GM19438 (cell line): ENCODE measurements at regions not wholly inside any gene's neighbourhood (a gene's known extent, or its start where the extent isn't known, plus 50 kb on each side); places are given as distances from the start of the nearest gene placed in this dataset.

ENCODE experiments used
- ATAC-seq: cut with Tn5 transposase; IDR thresholded peaks from one replicate; pipeline ENCODE4 v1.9.1; 2021; ENCODE audit warnings: low read depth; ENCODE audit not compliant: unreplicated experiment

DNA sequence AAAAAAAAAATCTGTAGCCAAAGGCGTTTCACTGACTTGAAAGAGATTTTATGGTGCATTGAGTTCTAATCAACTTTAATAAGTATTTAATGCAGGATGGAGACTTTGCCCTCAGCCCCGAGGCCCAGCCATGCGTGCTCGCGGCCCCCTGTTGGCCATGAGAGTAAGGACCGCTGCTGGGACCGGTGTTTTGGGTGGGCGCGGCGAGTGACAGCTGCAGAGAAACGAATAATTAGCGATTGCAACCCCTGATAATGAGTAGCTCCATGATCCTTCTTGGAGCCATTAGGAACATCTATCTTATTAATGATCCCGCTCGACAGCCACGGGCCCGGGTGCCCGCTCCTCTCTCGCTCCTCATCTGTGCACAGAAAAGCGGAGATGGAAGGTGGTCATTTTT is 347.4 kb downstream of the RPS24 start:
- ATAC-seq, result no peak

DNA sequence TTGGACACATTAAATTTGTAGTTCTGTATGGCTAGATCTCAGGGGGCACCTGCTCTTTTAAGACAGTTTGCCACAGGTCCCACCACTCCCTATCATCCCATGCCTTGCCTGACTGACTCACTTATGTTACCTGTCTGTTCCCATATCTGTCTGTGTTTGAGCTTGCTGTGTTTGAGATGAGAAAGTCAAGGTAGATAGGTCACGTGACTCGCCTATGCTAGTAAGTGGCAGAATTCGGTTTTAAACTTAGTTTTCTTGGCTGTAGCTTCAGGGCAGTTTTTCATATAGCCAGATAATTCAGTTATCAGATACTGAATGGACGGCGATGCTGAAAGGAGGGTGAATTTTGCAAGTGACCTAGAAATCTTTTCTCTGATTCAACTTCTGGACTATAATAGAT is 348.4 kb downstream of the RPS24 start:
- no peak for ATAC-seq

DNA sequence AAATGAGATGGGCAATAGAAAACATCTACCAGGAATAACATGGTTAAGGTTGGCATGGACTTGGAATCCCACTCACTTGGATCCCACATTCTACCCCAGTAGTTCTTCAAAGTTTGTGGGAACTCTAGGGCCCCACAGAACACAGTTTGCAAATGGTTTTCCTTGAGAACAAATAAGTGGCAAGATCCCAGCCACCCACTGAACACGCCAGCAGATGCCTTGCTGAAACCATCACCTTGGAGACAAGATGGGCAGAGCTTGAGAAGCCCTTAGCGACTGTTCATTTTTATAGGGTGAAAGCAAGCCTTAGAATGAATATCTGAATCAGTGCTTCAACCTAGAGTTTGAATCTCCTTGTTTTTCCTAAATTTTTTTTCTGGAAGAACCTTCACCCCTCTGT is 349.1 kb downstream of the RPS24 start:
- ATAC-seq, result no peak

DNA sequence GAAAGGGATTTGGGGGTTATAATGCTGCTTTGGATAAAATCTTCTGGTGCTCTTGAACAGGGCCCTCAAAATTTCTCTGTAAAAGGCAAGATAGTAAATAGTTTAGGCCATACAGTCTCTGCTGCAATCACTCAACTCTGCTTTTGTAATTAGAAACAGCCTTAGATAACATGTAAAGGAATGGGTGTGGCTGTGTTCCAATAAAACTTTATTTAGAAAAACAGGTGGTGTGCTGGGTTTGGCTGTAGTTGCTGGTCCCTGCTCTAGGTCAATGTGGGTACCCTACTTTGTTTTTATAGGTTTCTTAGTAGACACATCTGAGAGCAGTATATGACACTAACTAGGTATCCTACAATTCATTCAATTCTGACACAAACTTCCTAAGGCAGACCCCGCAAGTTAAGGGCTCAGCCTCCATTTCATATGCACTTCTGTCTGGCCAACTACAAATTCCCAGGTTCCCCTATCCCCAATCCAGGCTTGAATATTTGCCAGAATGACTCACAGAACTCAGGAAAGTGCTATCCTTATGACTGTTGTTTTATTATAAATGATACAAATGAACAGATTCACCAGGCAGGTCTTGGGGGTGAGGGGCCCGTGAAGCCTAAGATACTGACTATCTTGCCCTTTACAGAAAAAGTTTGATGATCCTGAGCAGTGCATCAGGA is 349.9 kb downstream of the RPS24 start:
- ATAC-seq, result no peak

DNA sequence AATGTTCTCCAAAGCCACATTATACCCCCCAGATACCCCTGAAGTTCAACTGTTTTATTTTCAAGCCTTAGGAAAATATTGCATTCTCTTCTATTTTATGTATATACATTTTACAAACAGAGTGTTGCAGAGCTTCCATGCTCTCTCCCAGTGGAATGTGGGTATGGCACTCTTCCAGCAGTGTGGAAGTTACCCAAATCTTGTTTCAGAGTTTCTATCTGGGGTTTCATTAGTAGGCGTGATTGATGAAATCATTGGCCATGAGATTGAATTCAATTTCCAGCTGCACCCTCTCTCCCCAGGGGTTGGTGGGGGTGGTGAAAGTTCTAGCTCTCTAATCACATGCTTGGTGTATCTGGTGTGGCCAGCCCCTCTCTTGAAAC is 350.4 kb downstream of the RPS24 start:
- ATAC-seq, result no peak

DNA sequence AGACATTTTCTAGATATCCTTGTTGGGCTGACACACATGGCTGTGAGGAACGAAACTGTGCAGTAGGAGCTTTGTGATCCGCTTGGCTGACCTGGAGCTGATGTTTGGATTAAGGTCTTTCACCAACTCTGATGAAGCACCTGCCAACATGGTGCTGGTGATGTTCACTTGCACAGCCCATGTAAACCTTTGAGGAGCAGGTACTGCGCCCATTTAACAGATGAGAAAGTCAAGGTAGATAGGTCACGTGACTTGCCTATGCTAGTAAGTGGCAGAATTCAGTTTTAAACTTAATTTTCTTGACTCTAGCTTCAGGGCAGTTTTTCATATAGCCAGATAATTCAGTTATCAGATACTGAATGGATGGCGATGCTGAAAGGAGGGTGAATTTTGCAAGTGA is 351.9 kb downstream of the RPS24 start:
- no peak for ATAC-seq

DNA sequence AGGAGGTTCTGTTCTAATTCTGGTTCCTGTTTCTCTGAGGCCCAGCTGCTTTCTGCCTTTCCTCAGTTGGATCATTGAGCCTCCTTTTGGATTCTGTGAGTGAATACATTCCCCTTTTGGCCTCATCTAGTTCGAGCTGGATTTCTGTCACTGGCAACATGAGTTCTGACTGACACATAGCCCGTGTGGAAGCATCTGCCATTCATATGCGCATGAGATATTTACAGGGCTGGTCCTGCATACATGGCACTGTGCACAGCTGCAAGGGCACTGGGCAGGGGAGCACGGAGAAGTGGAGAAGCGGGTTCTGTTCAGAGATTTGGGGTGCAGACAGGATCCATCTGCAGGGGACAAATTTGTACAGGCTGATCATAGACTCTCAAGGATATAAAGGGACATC is 352.8 kb downstream of the RPS24 start:
- ATAC-seq, result no peak

DNA sequence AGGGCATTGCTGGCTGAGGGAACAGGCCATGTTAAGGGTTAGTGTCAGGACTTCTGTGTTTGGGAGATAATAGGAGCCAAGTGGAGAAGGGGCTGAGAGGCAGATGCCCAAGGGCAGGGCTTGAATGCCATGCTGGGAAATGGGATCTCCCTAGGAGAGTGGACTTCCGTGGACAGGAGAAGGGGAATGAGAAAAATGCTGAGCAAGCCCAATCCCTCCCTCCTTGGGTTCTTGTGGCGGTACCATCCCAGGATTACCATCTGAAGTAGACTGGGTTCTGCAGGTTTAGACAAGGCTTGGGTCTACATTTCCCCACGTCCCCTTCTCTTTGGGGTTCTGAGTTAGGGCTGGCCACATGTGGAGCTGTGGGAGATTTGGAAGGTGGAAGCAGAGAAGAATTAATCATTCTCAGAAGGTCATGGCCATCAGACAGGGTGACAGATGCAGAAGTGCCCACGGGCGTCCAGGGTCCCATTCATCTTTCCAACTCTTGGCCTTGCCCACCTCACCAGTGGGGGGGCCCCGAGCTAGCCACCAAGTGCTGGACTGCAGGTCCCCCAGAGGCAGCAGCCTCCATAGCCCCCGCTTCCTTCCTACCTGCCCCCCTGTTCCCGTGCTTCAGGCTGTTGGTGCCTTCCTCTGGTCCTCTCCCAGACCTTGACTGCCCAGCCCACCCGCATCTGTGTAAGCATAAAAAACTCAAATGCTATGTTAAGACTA is 354.8 kb downstream of the RPS24 start:
- no peak for ATAC-seq

DNA sequence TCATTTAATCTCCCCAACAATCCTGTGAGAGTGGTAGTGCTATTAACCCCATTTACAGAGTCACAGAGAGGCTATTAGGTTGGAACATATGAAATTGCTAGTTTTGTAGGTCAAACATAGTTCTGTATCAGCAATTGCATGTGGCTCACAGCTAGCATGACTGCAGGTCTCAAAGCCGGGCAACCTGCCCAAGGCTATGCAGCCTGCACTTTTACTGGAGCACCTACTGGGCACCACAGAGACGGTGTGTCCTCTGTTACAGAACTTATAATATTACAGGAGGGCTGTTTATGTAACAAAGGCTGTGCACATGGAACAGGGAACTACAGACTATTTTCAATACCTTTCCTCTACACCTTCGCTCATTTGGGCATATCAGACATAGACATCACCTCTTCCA is 355.8 kb downstream of the RPS24 start:
- no peak for ATAC-seq

DNA sequence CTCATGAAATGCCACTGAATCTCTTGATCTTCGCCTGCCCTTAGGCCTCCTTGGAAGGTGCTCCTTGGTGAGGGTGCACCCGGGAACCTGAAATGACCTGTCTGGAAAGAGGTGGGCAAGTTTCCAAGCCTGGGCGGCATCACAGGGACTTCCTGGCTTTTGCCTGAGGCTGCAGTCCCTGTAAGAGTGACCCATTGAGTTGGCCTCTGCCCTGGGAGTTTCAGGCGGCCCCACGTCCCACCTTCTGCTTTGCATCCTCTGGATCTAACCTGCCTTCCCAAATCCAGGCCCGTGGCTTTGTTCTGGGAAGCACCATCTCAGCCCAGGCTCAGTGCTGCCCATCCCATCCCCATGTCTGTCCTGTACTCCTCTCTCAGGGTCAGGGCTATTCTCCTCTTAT is 356.4 kb downstream of the RPS24 start:
- no peak for ATAC-seq

DNA sequence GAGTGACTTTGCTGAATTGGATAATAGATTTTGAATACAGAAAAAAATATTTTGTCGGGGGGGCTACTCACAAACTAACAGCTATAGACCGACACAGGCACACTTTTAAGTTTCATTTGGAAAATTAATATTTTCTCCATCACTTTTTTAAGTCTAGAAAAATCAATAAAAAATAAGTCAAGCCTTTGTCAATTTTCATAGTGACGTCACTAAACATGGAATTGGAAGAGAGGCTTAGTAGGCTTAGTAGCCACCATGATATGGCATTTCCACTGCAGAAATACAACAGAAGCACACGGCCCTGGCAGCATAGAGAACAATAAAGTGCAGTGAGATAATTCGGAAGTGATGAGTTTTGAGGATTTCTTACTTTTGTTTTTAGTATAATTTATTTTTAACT is 357.2 kb downstream of the RPS24 start:
- ATAC-seq, result no peak

DNA sequence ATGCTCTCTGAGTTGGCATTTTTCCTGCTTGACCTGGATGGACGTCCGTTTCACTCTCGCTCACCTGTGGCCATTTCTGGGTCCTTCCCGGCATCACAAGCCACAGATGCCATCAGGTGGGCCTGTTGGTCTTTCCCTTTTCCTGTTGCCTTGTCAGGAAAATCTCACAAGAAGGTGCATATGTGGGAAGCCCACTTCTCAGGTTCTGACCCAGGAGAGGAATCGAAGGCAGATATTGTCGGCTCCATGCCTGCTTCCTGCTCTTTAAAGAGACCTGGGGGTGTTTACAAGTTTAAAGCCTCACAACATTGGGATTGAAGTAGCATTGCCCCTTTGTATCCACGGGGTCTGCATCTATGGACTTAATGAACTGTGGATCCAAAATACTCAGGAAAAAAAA is 357.9 kb downstream of the RPS24 start:
- ATAC-seq, result no peak

DNA sequence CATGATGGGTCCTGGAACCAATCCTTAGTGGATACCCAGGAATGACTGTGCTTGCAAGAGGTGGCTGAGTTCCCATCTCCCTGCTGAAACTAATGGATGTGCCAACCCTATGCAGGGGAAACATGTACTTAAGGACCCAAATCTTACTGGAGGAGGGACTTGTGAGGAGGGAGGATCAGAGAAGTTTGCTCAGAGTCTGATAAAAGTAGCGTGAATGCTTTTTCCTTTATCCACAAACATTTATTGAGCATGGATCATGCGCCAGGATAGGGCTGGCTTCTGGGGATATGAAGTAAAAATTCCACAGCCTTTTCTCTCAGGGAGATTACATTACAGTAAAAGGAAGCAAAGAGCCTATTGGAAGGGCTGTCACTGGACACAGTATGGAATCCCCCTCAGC is 358.5 kb downstream of the RPS24 start:
- no peak for ATAC-seq

DNA sequence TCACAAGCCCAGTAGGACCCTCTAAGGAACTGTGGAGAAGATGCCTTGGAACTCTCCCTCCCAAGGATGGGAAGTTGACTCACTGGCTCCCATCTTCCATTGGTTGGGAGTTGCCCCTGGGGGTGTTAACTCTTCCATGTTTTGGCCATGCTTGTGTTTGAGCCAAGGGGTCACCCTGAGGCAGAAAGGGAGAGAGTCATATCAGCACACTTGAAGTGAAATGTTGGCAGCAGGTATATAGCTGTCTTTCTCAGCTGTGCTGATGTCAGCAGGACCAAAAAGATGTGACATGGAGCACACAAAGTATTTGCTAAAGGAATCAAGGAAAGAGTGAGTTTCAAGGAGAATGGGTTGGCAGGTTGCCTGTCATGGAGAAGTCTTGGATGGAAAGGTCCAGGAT is 359.4 kb downstream of the RPS24 start:
- no peak for ATAC-seq

DNA sequence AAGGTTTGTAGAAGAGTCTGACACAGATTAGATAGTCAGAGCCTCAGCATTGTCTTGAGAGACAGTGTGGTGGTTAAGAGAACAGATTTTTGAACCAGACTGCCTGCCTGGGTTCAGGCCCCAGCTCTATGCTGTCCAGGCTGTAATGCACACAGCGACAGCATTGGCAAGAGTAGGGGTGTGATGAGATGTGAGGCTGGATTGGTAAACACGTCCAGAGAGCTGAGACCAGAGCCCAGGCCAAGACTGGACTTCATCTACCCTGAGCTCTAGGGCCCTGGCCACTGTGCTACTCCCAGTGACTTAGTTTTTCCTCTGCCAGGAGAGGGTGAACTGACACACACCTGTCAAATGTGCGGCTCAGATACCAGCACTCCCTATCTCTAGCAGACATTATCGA is 360.4 kb downstream of the RPS24 start:
- ATAC-seq, result no peak

DNA sequence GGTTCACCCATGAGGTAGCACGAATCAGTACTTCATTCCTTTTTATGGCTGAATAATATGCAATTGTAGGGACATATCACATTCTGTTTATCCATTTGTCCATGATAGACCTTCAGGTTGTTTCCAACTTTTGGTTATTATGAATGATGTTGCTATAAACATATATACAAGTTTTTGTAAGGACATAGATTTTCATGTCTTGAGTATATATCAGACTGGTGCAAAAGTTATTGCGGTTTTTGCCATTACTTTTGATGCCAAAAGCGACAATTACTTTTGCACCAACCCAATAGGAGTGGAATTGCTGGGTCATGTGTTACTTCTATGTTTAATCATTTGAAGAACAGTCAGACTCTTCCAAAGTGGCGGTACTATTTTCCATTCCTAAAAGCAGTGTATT is 361.5 kb downstream of the RPS24 start:
- ATAC-seq, result no peak

DNA sequence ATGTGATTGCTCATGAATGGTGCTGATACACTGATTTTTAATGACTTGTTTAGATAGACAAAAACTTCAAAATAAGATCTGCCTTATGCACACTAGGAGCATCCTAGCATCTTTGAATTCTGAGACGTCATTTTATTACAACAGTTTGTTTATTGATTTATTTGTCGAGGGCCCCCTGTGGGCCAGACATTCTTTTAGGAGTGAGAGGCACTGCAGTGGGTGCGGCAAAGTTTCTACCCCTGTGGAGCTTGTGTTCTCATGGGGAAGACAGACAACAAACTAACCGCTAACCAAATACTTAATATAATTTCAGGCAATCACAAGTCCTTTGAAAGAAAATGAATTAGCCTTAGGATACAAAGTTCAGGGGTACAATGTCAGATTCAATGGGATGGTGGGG is 363.1 kb downstream of the RPS24 start:
- ATAC-seq, result no peak

DNA sequence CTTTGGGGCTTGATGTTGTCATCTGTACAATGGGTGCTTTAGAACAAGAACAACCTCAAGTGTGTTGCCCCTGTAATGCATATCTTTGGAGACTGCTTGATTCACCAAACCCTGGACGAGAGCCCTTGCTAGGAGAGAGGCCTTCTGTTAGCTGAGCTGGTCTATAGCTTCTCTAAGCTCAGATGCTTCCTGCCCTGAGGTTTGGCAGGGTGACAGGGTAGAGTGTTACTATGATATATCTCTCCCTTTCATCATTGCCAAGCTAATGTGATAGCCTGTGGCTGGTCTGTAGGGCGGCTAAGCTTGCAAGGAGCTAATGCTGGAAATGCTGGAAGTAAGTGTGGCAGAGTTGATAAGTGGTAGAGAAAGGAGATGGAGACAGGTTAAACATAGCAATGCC is 364.1 kb downstream of the RPS24 start:
- no peak for ATAC-seq

DNA sequence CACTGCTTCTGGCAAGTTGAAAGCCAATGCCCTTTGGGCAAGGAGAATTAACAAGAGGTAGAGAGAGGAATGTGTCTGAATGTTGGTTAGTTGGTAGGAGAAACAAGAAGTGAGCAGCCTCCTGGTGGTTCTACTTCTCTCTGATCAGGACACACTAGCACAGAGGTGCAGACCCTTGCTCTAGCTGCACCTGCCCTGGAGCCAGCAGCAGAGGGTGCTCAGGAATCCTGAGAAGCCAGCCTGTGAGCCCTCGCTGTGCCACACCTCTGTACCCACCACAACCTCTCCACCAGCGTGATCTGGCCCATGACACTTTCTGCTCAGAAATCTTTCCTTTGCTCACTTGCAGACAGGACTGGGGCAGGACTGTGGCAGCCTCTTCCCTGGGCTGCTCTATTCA is 364.7 kb downstream of the RPS24 start:
- ATAC-seq, result no peak

DNA sequence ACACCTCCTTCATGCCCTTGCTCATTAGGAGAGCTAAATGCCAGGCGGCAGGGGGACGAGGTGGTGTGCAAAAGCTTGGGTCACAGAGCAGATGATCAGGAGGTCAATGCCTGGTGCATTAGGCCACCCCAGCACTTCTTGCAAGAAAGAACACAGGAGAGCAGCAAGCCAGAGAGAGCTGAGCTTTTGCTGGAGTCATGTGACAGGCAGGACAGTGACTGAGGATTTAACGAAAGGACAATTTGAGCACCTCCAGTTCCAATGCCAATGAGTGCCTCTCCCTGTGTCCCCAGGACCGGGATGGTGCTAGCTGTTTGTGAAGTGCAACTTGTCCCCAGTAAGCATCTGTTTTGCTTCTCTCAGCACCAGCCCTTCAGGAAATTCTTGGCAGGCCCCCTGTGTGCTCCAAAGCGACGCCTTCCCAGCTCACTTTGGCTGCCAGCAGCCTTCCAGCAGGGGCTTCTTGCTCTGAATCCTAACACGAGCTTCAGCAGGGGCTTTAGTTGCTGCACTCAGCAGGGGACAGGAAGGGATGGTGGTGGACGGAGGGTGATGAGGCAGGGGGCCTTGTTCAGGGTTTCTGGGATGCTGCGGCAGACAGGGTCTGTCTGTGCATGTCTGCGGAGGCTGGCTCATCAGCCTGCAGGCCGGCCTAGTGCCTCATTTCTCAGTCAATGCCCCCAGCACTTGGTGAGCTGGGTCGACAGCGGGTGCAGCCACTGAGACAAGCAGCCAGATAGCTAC is 368.1 kb downstream of the RPS24 start:
- ATAC-seq, result no peak

DNA sequence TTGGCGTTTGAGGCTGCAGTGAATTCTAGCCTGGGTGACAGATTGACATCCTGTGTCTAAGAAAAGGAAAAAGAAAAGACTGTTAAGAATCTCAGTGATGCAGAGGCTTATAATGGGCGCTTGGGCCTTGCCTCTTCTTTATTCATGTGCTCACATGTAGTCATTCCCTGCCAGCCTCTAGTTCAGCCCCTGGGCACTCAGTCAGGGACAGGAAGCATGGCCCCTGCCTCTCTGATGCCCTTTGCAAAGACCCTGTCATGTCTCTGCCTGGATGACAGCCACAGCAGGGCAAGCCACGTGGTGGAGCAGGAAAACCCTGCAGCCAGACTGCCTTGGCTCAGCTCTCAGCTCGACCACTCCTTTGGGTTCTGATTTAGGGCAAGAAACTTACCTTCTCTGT is 368.9 kb downstream of the RPS24 start:
- no peak for ATAC-seq

DNA sequence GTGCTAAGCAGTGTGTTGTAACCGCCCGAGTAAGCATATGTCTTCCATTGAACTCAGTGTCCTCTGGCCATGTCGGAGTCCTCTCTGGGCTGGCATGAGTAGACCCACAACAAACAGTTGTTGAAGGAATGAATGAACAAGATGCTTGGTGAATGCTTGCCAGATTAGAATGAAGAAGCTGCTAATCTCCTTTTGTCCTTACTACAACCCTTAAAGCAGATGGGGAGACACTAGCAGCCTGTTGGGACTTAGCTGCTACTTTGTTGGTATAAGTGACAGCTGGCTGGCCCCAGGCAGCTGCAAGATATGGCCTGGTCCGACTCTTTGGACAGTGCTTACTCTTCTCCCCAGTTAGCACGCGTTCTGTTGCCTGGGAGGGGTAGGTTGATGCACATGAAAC is 370.1 kb downstream of the RPS24 start:
- no peak for ATAC-seq
